Endothelial cell of umbilical vein (primary cell): ENCODE measurements at regions not wholly inside any gene's neighbourhood (a gene's known extent, or its start where the extent isn't known, plus 50 kb on each side); places are given as distances from the start of the nearest gene placed in this dataset.

Experiments
- EZH2 ChIP-seq: IDR thresholded peaks from 2 replicates; pipeline ENCODE4 v1.6.1; 2012; ENCODE audit warnings: borderline replicate concordance, low read depth, mild to moderate bottlenecking, moderate library complexity, low read length, inconsistent platforms; ENCODE audit not compliant: severe bottlenecking
- JUN ChIP-seq: IDR thresholded peaks from 2 replicates; pipeline ENCODE4 v1.6.1; 2011; ENCODE audit warnings: borderline replicate concordance, low read depth; ENCODE audit not compliant: insufficient read length, insufficient read depth
- MAX ChIP-seq: IDR thresholded peaks from 2 replicates; pipeline ENCODE4 v1.6.1; 2011; ENCODE audit not compliant: insufficient read depth, insufficient read length
- MYC ChIP-seq: IDR thresholded peaks from one replicate; pipeline ENCODE4 v1.6.1; 2011; ENCODE audit warnings: mild to moderate bottlenecking, low read depth, low read length
- POLR2A ChIP-seq: IDR thresholded peaks from 2 replicates; pipeline ENCODE4 v1.6.1; 2012; ENCODE audit warnings: low read depth, mild to moderate bottlenecking, control low read depth, low read length
- POLR2AphosphoS5 ChIP-seq: IDR thresholded peaks from 2 replicates; pipeline ENCODE4 v1.6.1; 2012; ENCODE audit warnings: low read depth, mild to moderate bottlenecking, control low read depth, low read length, moderate library complexity; ENCODE audit not compliant: insufficient read depth
- TF ChIP-seq, protein P1 (sequence below), 2 donors: IDR thresholded peaks; 1 replicate in 1 of 2; 2 replicates in 1 of 2; pipeline ENCODE4 v1.5.1; 2011; ENCODE audit warnings: low read length in 2 of 2, mild to moderate bottlenecking in 2 of 2, moderate library complexity in 2 of 2, control low read depth in 1 of 2, inconsistent platforms in 1 of 2, low read depth in 1 of 2; ENCODE audit not compliant: insufficient read depth in 1 of 2; ENCODE audit errors: extremely low read depth in 1 of 2

DNA sequence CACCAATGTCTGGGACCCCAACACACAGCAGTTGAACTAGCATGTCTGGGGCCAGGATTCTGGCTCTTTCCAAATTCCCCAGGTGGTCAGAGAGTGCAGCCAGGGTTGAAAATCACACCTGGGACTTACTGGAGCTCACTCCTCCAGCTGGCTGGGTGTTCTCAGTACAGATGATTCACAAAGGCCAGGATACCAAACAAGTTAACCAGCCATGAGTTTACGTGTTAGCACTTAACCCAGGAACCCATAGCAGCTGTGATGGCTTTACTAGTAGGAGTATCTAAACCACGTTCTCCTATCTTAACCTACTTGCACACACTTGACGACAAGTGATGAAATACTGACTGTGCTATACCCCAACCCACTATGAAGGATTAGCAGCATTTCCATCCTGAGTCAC is 222.8 kb downstream of the FBXO15 start:
- TF ChIP-seq, protein P1, sequence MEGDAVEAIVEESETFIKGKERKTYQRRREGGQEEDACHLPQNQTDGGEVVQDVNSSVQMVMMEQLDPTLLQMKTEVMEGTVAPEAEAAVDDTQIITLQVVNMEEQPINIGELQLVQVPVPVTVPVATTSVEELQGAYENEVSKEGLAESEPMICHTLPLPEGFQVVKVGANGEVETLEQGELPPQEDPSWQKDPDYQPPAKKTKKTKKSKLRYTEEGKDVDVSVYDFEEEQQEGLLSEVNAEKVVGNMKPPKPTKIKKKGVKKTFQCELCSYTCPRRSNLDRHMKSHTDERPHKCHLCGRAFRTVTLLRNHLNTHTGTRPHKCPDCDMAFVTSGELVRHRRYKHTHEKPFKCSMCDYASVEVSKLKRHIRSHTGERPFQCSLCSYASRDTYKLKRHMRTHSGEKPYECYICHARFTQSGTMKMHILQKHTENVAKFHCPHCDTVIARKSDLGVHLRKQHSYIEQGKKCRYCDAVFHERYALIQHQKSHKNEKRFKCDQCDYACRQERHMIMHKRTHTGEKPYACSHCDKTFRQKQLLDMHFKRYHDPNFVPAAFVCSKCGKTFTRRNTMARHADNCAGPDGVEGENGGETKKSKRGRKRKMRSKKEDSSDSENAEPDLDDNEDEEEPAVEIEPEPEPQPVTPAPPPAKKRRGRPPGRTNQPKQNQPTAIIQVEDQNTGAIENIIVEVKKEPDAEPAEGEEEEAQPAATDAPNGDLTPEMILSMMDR (IDR thresholded peaks at IDR 0.05; ENCODE audit: extremely low read depth in 1 of 2, insufficient read depth in 1 of 2, low read depth in 1 of 2, low read length in 2 of 2) = no peak
- no peak for TF ChIP-seq JUN
- TF ChIP-seq POLR2AphosphoS5 = no peak
- TF ChIP-seq POLR2A = no peak
- no peak for TF ChIP-seq MYC
- no peak for TF ChIP-seq EZH2
- TF ChIP-seq MAX = no peak
